ENCODE measurements at regions not wholly inside any gene's neighbourhood (a gene's known extent, or its start where the extent isn't known, plus 50 kb on each side); places are given as distances from the start of the nearest gene placed in this dataset.

- 100% methylated on average over 1 of the region's 4 CpGs; no CpG with 5 or more reads in 1 of the 2 experiments for WGBS, 2 experiments (ENCODE audit: insufficient coverage in 2 of 2)
- no peaks in the 10 kb centered on the region for H3K4me1 ChIP-seq (ENCODE audit: control insufficient read depth, insufficient read depth, low read length, poor library complexity, severe bottlenecking)
- no peak overlapping the region for H3K4me3 ChIP-seq (ENCODE audit: extremely low read depth, insufficient read depth, low read length, poor library complexity, severe bottlenecking)
- no peaks in the 10 kb centered on the region for H3K9me3 ChIP-seq (ENCODE audit: control insufficient read depth, low read length)
- H3K27ac ChIP-seq (ENCODE audit: low read depth, low read length, severe bottlenecking) = no peak overlapping the region
- H3K36me3 ChIP-seq (ENCODE audit: control insufficient read depth, insufficient read depth, low read length) = no peaks in the 10 kb centered on the region
Observed at GRCh38 chr12:83634726-83635267, 948.1 kb downstream of the TMTC2 start.

- WGBS, 2 experiments (ENCODE audit: insufficient coverage in 2 of 2) = no CpG with 5 or more reads among the region's 1 CpG
- no peaks in the 10 kb centered on the region for H3K9me3 ChIP-seq (ENCODE audit: control insufficient read depth, low read length)
- H3K4me3 ChIP-seq (ENCODE audit: extremely low read depth, insufficient read depth, low read length, poor library complexity, severe bottlenecking) = no peak overlapping the region
- H3K36me3 ChIP-seq (ENCODE audit: control insufficient read depth, insufficient read depth, low read length) = no peaks in the 10 kb centered on the region
- H3K4me1 ChIP-seq (ENCODE audit: control insufficient read depth, insufficient read depth, low read length, poor library complexity, severe bottlenecking) = no peaks in the 10 kb centered on the region
- no peak overlapping the region for H3K27ac ChIP-seq (ENCODE audit: low read depth, low read length, severe bottlenecking)
Observed at GRCh38 chr12:83630526-83630925, 943.8 kb downstream of the TMTC2 start.

GRCh38 chr12:83629931-83630330 lies 943.2 kb downstream of the TMTC2 start:
- Histone ChIP-seq H3K9me3 (ENCODE audit: control insufficient read depth, low read length) (no peaks in the 10 kb centered on the region), H3K4me1 (ENCODE audit: control insufficient read depth, insufficient read depth, low read length, poor library complexity, severe bottlenecking) (no peaks in the 10 kb centered on the region), H3K4me3 (ENCODE audit: extremely low read depth, insufficient read depth, low read length, poor library complexity, severe bottlenecking) (no peak overlapping the region), H3K27ac (ENCODE audit: low read depth, low read length, severe bottlenecking) (no peak overlapping the region), H3K36me3 (ENCODE audit: control insufficient read depth, insufficient read depth, low read length) (no peaks in the 10 kb centered on the region)
- WGBS, 2 experiments (ENCODE audit: insufficient coverage in 2 of 2) = 75% methylated on average over 2 of the region's 3 CpGs; no CpG with 5 or more reads in 1 of the 2 experiments

GRCh38 chr12:83622205-83622604 lies 935.5 kb downstream of the TMTC2 start:
- Histone ChIP-seq H3K4me1 (ENCODE audit: control insufficient read depth, insufficient read depth, low read length, poor library complexity, severe bottlenecking) (no peaks in the 10 kb centered on the region), H3K27ac (ENCODE audit: low read depth, low read length, severe bottlenecking) (no peak overlapping the region), H3K36me3 (ENCODE audit: control insufficient read depth, insufficient read depth, low read length) (no peaks in the 10 kb centered on the region), H3K4me3 (ENCODE audit: extremely low read depth, insufficient read depth, low read length, poor library complexity, severe bottlenecking) (no peak overlapping the region), H3K9me3 (ENCODE audit: control insufficient read depth, low read length) (no peaks in the 10 kb centered on the region)
- WGBS, 2 experiments (ENCODE audit: insufficient coverage in 2 of 2) = no CpG with 5 or more reads among the region's 1 CpG

- no peak overlapping the region for H3K4me3 ChIP-seq (ENCODE audit: extremely low read depth, insufficient read depth, low read length, poor library complexity, severe bottlenecking)
- no peaks in the 10 kb centered on the region for H3K4me1 ChIP-seq (ENCODE audit: control insufficient read depth, insufficient read depth, low read length, poor library complexity, severe bottlenecking)
- H3K36me3 ChIP-seq (ENCODE audit: control insufficient read depth, insufficient read depth, low read length) = no peaks in the 10 kb centered on the region
- no peak overlapping the region for H3K27ac ChIP-seq (ENCODE audit: low read depth, low read length, severe bottlenecking)
- no peaks in the 10 kb centered on the region for H3K9me3 ChIP-seq (ENCODE audit: control insufficient read depth, low read length)
Observed at GRCh38 chr12:83619973-83620372, 933.3 kb downstream of the TMTC2 start.

GRCh38 chr12:83615152-83615551 lies 928.4 kb downstream of the TMTC2 start:
- H3K4me3 ChIP-seq (ENCODE audit: extremely low read depth, insufficient read depth, low read length, poor library complexity, severe bottlenecking) = no peak overlapping the region
- 100% methylated on average over 1 of the region's 1 CpG for WGBS, 2 experiments (ENCODE audit: insufficient coverage in 2 of 2)
- no peaks in the 10 kb centered on the region for H3K4me1 ChIP-seq (ENCODE audit: control insufficient read depth, insufficient read depth, low read length, poor library complexity, severe bottlenecking)
- no peaks in the 10 kb centered on the region for H3K9me3 ChIP-seq (ENCODE audit: control insufficient read depth, low read length)
- H3K27ac ChIP-seq (ENCODE audit: low read depth, low read length, severe bottlenecking) = no peak overlapping the region
- H3K36me3 ChIP-seq (ENCODE audit: control insufficient read depth, insufficient read depth, low read length) = no peaks in the 10 kb centered on the region

DNA sequence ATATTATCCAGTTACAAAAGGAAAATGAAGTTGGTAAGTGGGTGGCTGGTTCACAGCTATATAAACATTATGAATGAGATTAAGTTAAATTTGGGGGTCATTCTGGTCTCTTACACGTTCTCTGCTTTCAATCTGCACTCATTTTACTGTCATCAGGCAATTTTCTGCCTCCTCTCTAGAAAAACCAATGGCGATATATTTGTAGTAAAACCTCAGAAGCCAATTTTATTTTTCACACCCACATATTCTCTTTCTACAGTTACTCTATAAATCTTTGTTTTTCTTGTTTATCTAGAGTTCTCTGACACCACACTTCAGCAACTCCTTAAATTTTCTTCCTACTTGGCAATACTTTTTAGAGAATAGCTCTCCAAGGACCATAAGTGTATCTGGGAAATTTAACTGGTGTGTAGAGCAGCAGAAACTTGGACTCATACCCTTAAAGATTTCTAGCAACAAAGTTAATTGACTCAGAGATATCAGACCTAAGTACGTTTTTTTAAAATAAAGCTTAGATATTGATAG lies 926.9 kb downstream of the TMTC2 start:
- Histone ChIP-seq H3K36me3 (ENCODE audit: control insufficient read depth, insufficient read depth, low read length) (no peaks in the 10 kb centered on the region), H3K9me3 (ENCODE audit: control insufficient read depth, low read length) (no peaks in the 10 kb centered on the region), H3K4me3 (ENCODE audit: extremely low read depth, insufficient read depth, low read length, poor library complexity, severe bottlenecking) (no peak overlapping the region), H3K4me1 (ENCODE audit: control insufficient read depth, insufficient read depth, low read length, poor library complexity, severe bottlenecking) (no peaks in the 10 kb centered on the region), H3K27ac (ENCODE audit: low read depth, low read length, severe bottlenecking) (no peak overlapping the region)
- WGBS, 2 experiments (ENCODE audit: insufficient coverage in 2 of 2) = 70 to 73% methylated on average over 2 to 3 of the region's 3 CpGs

DNA sequence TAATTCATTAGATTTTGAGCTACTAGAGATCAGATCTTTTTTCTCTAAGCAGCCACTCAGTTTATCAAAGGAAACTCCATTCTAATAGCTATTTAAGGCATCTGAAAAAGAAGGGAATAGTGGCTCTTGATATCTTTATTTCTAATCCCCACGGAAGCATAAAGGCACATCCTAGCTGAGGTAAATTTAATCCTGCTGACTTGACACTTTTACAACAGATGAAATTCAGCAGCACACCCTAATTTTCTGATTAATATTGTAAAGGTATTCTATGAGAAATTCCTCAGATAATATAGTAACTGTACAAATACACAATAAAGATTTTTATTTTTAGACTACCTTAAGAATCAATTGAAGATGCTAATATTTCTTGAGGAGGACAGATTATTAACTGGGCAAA lies 916.4 kb downstream of the TMTC2 start:
- Histone ChIP-seq H3K4me3 (ENCODE audit: extremely low read depth, insufficient read depth, low read length, poor library complexity, severe bottlenecking) (no peak overlapping the region), H3K9me3 (ENCODE audit: control insufficient read depth, low read length) (no peaks in the 10 kb centered on the region), H3K36me3 (ENCODE audit: control insufficient read depth, insufficient read depth, low read length) (no peaks in the 10 kb centered on the region), H3K27ac (ENCODE audit: low read depth, low read length, severe bottlenecking) (no peak overlapping the region), H3K4me1 (ENCODE audit: control insufficient read depth, insufficient read depth, low read length, poor library complexity, severe bottlenecking) (no peaks in the 10 kb centered on the region)
- no CpG with 5 or more reads among the region's 1 CpG for WGBS, 2 experiments (ENCODE audit: insufficient coverage in 2 of 2)

GRCh38 chr12:83575326-83575725 lies 888.6 kb downstream of the TMTC2 start:
- no peaks in the 10 kb centered on the region for H3K9me3 ChIP-seq (ENCODE audit: control insufficient read depth, low read length)
- H3K4me3 ChIP-seq (ENCODE audit: extremely low read depth, insufficient read depth, low read length, poor library complexity, severe bottlenecking) = no peak overlapping the region
- no peak overlapping the region for H3K27ac ChIP-seq (ENCODE audit: low read depth, low read length, severe bottlenecking)
- no peaks in the 10 kb centered on the region for H3K36me3 ChIP-seq (ENCODE audit: control insufficient read depth, insufficient read depth, low read length)
- peaks cover 4% of the 10 kb centered on the region for H3K4me1 ChIP-seq (ENCODE audit: control insufficient read depth, insufficient read depth, low read length, poor library complexity, severe bottlenecking)
- 75 to 79% methylated on average over 1 of the region's 3 CpGs for WGBS, 2 experiments (ENCODE audit: insufficient coverage in 2 of 2)

DNA sequence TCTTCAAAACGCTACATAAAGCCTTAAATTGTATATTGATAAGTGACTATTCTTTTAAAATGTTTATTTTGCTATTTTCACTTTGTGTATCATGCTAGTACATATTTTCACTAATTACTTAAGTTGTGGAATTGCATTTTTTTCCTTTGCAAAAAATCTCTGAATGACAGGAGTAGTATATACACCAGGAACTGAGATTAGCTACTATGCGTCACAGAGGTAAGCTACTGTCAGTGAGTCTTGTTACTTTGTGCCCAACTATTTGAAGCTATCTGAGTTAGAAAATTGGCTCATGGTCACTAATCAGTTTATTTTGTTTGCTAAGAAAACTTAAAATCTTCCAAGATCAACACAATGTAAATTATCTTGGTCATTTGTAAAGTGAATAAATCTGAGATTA lies 887.4 kb downstream of the TMTC2 start:
- H3K9me3 ChIP-seq (ENCODE audit: control insufficient read depth, low read length) = no peaks in the 10 kb centered on the region
- no peaks in the 10 kb centered on the region for H3K36me3 ChIP-seq (ENCODE audit: control insufficient read depth, insufficient read depth, low read length)
- no peak overlapping the region for H3K4me3 ChIP-seq (ENCODE audit: extremely low read depth, insufficient read depth, low read length, poor library complexity, severe bottlenecking)
- WGBS, 2 experiments (ENCODE audit: insufficient coverage in 2 of 2) = 92% methylated on average over 1 of the region's 2 CpGs; no CpG with 5 or more reads in 1 of the 2 experiments
- peaks cover 4% of the 10 kb centered on the region for H3K4me1 ChIP-seq (ENCODE audit: control insufficient read depth, insufficient read depth, low read length, poor library complexity, severe bottlenecking)
- H3K27ac ChIP-seq (ENCODE audit: low read depth, low read length, severe bottlenecking) = no peak overlapping the region

DNA sequence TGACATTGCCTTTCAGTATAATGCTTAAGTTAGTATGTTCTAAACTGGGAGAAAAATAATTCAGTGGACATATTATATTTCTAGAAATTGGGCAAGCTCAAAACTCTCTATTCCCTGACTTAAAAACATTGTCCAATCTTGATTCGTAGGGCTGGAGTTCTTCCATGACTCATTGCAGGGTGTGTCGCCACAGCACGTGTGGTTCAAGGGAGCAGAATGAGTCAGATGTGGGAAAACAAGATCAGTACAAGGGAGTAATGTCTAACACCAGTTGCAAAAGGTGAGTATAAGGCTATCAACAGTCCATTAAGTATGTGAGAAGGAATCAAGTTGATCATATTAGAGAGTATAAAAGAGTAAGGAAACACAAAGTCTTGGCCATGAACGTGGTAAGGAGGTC lies 887.0 kb downstream of the TMTC2 start:
- 70 to 81% methylated on average over 2 to 4 of the region's 4 CpGs for WGBS, 2 experiments (ENCODE audit: insufficient coverage in 2 of 2)
- no peak overlapping the region for H3K27ac ChIP-seq (ENCODE audit: low read depth, low read length, severe bottlenecking)
- no peaks in the 10 kb centered on the region for H3K36me3 ChIP-seq (ENCODE audit: control insufficient read depth, insufficient read depth, low read length)
- no peak overlapping the region for H3K4me3 ChIP-seq (ENCODE audit: extremely low read depth, insufficient read depth, low read length, poor library complexity, severe bottlenecking)
- no peaks in the 10 kb centered on the region for H3K9me3 ChIP-seq (ENCODE audit: control insufficient read depth, low read length)
- H3K4me1 ChIP-seq (ENCODE audit: control insufficient read depth, insufficient read depth, low read length, poor library complexity, severe bottlenecking) = peaks cover 4% of the 10 kb centered on the region

Measured in mesodermal cell (in vitro differentiated cells).